ENCODE measurements at regions not wholly inside any gene's neighbourhood (a gene's known extent, or its start where the extent isn't known, plus 50 kb on each side); places are given as distances from the start of the nearest gene placed in this dataset.

DNA sequence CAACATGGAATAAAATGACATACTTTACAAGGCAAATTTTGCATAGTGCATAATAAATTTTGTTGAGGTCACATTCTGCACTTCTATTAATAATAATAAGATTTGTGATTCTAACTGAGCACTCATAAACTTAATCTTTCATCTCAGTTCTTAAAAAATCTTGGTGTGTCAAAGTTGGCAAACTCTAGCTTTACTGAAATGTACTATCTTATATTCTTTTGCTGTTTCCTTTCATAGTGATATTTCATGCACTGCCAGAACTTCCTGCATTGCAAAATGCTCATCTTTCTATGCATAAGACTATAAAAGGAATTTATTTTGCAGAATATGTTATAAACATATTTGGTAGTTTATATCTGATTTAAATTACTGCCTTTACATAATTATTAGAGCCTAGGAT lies 797.6 kb downstream of the ADGRL2 start:
- no peak for DNase-seq

GRCh38 chr1:82597649-82598048 lies 796.9 kb downstream of the ADGRL2 start:
- no peak for DNase-seq

GRCh38 chr1:82597141-82597540 lies 796.4 kb downstream of the ADGRL2 start:
- no peak for DNase-seq

GRCh38 chr1:82593561-82593960 lies 792.8 kb downstream of the ADGRL2 start:
- DNase-seq, result no peak

- DNase-seq, result no peak
Observed at GRCh38 chr1:82589588-82589987, 788.9 kb downstream of the ADGRL2 start.

- no peak for DNase-seq
Observed at GRCh38 chr1:82587371-82587770, 786.6 kb downstream of the ADGRL2 start.

DNA sequence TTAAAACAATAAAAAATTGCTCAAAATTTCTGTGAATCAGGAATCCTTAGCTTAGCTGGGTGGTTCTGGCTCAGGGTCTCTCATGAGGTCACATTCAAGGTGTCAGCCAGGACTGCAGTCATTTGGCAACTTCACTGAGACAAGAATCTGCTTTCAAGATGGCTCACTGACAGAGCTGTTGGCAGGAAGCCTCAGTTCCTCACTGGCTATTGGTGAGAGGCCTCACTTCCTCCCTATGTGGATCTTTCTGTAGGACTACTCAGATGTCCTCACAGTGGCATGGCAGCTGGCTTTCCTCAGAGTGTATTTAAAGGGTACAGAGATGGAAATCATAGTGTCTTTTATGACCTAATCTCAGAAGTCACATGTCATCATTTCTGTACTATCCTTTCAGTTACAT lies 785.7 kb downstream of the ADGRL2 start:
- peak; percentile 79 for DNase-seq

- DNase-seq, result no peak
Observed at GRCh38 chr1:82582347-82582746, 781.6 kb downstream of the ADGRL2 start.

DNA sequence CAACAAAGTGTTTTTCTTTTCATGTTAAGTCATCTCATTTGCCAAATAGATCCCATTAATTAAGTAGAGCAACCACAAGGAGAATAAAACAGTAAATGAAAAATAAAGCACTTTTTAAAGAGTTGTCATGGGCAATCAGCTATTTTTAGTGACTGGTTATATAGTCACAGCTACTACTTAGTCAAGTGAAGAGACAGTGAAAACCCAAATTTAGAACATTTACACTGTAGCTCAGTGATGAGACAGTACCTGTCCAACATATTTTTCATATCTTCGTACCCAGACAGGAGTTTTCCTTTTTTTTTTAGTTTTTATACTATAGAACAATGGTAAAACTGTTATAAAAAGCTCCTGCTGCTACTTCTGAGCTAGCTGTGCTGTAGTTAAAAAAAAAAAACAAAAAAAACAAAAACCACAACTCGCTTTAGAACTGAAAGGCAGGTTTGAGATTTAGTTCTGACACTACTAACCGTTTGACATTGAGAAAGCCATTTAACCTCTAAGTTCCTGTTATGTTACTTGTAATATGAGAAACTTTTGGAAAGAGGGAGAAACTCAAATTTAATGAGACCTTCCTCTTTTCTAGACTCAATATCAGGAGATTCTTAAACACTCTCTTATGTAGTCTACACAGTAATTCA lies 777.5 kb downstream of the ADGRL2 start:
- no peak for DNase-seq

GRCh38 chr1:82567348-82567747 lies 766.6 kb downstream of the ADGRL2 start:
- no peak for DNase-seq

DNA sequence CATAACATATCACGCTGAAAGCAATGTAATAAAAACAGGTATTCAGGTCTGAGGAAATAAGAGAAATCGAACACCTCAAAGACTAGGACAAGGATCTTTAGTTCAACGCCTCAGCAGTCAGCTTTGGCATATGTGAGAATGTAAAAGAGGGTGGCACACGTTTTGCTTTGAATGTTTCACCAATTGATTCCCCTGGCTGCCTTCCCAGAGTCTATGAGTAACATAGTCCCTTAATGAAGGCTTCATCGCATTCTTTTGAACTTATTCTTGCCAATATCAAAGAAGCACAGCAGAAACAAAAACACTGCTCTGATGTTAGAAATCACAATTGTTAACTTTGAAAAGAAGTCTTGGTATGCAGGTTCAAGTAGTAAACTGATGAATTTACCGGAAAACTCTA lies 764.8 kb downstream of the ADGRL2 start:
- no peak for DNase-seq

DNA sequence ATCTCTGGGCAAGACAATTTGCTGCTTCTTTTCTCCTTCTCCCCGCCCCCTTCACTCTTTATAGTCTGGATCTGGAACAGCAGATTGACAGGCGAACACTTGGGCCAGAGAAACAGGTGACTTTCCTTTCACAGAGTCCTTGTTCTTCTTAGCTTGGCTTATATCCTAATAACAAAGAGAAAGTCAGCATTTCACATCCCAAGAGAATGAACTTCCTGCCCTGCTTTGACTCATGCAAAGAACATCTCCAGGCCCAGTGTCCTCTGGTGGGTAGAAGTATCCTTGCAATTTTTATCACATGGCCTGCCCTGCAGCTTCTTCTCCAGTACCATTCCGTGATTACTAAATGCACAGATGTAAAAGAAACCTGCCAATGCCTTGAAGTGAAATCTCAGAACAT lies 764.4 kb downstream of the ADGRL2 start:
- no peak for DNase-seq

DNA sequence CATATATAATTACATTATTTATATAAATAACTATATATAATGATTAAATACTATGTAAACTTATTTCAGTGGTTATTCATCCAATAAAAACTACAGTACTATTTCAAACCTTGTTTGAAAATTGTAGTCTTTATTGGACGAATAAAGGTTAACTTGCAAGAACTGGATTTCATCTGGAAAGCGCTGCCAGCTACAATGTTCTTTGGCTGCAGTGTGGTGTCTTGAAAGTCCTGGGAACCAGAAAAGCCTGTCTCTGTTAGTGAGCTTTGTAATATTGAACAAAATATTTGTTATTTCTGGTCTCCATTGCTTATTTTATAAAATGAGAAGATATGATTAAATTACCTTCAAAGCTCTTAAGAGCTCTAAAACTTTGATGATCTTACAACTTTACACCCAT lies 763.6 kb downstream of the ADGRL2 start:
- peak; percentile 51 for DNase-seq

DNA sequence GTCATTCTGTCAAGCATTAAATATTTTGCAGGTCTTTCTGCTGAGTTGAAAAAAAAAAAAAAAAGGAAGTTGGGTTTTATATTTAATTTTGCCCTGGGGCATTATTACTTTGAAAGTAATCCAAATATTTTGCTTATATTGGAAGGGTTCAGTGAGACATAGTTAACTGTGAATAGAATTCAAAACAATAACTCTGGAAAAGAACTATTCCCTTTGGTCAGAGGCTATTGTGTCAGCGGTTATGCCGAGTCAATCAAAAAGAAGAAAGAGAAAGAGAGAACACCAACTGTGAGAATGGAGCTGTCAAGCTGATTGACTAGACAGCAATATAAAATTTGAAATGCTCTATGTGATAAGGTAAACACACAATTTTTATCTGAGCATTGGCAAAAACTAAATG lies 761.7 kb downstream of the ADGRL2 start:
- no peak for DNase-seq

- DNase-seq, result no peak
Observed at GRCh38 chr1:82560566-82560965, 759.8 kb downstream of the ADGRL2 start.

DNA sequence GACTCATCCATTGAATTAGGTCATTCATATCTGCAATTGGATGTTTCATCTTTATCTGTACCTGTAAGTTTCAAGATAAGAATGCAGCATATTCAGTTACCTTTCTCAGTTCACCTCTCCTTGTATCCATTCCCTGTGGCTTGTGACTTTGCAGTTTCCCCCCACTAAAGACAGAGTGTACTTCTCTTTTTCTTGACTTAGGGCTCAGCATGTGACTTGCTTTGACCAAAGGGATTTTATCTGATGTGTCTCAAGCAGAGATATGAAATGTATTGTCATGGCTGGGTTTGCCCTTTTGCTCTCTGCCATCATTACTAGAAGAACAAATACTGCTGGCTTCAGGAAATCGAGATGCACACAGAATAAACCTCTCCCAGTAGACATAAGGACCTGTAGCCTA lies 754.8 kb downstream of the ADGRL2 start:
- DNase-seq, result no peak

- no peak for DNase-seq
Observed at GRCh38 chr1:82549841-82550240, 749.1 kb downstream of the ADGRL2 start.

- DNase-seq, result no peak
Observed at GRCh38 chr1:82542766-82543165, 742.0 kb downstream of the ADGRL2 start.

DNA sequence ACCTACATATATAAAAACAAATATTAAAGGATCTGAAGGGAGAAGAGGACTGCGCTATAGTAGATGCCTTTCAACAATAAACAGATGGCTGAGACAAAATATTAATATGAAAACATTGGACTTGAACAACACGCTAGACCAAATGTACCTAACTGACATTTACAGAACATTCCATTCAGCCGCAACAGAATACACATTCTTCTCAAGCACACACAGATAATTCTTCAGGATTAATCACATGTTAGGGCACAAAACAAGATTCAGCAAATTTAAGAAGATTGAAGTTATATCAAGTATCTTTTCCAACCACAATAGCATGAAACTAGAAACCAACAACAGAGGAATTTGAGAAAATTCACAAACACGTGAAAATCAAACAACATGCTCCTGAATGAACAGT lies 741.4 kb downstream of the ADGRL2 start:
- no peak for DNase-seq

DNA sequence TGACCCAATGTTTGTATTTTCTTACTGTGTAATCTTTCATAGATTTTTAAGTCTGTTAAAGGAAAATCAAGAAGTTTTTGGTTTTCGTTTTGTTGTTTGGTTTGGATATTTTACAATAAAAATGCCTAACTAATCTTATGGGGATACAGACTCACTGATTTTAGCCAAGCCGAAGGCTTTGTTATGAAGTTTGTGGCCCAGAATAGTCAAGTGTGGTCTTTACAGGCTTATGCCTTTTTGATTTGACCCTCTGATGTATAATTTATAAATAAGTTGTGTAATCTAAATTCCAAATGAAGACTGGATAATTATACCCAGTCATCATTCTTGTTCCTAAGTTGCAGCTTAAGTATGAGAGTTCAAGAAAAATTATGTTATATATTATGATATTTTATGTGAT lies 739.3 kb downstream of the ADGRL2 start:
- DNase-seq, result no peak

- no peak for DNase-seq
Observed at GRCh38 chr1:82538876-82539275, 738.1 kb downstream of the ADGRL2 start.

- no peak for DNase-seq
Observed at GRCh38 chr1:82534996-82535395, 734.3 kb downstream of the ADGRL2 start.

DNA sequence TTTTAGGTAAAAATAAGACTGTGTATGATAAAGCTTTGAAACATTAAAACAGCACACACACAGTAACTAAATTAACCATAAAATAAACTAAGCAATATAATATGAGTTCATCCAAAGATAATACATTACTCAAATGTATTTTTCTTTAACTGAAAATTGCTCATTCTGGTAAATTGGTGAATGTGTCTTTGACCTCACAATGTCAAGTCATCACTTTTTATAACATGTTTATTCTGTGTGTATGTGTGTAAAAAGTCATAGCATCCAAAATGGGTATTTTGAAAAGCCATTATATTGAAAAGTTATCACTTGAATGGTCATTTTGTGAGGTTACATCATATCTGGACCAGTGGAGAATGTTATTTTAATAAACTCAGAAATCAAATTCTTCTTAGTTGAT lies 724.6 kb downstream of the ADGRL2 start:
- no peak for DNase-seq

DNA sequence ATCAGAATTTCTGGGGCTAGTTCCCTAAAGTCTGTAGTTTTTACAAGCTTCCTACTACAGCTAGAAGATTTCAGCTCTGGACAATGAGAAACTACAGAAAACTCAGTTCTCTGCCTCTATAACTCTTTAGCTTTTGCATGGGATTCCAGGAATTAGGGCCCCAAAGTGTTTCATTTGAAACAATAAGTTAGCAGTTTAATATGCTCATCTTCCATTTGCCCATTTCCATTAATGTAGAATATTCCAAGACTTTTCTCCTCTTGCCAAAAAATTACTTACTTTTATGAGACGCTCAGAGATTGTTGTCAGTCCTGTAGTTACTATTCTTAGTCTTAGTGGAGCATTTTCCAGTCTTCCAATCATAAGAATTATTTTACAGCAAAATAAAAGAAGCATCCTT lies 719.9 kb downstream of the ADGRL2 start:
- no peak for DNase-seq

DNA sequence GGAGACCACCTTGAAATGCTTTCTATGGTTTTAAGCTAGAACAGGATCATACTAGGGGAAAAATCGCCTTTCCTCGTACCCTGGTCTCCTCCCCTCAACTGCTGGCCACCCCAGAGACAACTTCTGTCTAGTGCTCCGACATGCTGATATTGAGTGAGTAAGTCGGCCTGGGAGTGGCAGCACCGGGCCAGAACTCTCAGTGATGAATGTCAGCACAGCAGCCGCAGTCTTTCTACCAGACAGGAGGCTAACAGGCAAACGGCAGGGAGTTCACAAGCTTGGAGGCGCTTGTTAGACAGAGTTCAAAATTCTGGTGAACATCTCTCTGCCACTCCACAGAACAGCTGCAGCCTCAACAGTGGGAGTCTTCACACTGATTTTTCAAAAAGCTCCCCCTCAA lies 716.9 kb downstream of the ADGRL2 start:
- peak; percentile 35 for DNase-seq

DNA sequence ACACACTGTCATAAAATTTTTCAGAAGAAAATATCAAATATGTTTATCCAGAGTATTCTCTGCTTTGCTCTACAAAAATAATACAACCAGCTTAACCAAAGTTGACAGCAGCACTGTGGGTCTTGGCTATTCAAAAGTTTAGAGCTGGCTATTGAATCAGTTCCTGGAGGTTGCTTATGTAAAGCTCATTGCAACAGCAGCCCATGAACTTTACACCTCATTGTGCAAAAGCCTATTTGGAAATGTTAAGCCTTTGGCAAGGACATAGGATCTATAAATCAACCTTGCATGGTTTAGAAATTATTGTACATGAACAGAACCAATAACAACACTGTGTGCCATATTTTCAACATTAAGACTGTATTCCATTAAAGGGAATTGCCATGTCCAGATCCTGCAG lies 714.9 kb downstream of the ADGRL2 start:
- DNase-seq, result no peak

Data from left hindlimb (tissue), 1 donor.